Activated CD4-positive, alpha-beta T cell treated with anti-CD3 and anti-CD28 coated beads, Interleukin-2, amount 10 ng/mL, durations not matched to agents 24 days and 14 days (primary cell): ENCODE measurements at regions not wholly inside any gene's neighbourhood (a gene's known extent, or its start where the extent isn't known, plus 50 kb on each side); places are given as distances from the start of the nearest gene placed in this dataset.

Experiments used
- DNase-seq: peaks from one replicate; pipeline ENCODE4 v3.0.0; 2022
- H3K27ac Mint-ChIP-seq: one replicate; pipeline ENCODE4 v1.8.0; 2022; ENCODE audit warnings: mild to moderate bottlenecking, mixed read lengths
- H3K27me3 Mint-ChIP-seq: one replicate; pipeline ENCODE4 v1.8.0; 2022; ENCODE audit warnings: mixed read lengths
- H3K36me3 Mint-ChIP-seq: one replicate; pipeline ENCODE4 v1.8.0; 2022; ENCODE audit warnings: low read depth, mild to moderate bottlenecking, mixed read lengths
- H3K4me1 Mint-ChIP-seq: one replicate; pipeline ENCODE4 v1.8.0; 2021; ENCODE audit warnings: mixed read lengths
- H3K4me3 Mint-ChIP-seq: one replicate; pipeline ENCODE4 v1.8.0; 2022; ENCODE audit warnings: mild to moderate bottlenecking, moderate library complexity, mixed read lengths
- H3K9me3 Mint-ChIP-seq: one replicate; pipeline ENCODE4 v1.8.0; 2021; ENCODE audit warnings: mixed read lengths
- intact Hi-C: fragments of 100-400 bp; cut with micrococcal nuclease; formaldehyde crosslinking; loops from one replicate; pipeline ENCODE4 v1.15.1; 2023

DNA sequence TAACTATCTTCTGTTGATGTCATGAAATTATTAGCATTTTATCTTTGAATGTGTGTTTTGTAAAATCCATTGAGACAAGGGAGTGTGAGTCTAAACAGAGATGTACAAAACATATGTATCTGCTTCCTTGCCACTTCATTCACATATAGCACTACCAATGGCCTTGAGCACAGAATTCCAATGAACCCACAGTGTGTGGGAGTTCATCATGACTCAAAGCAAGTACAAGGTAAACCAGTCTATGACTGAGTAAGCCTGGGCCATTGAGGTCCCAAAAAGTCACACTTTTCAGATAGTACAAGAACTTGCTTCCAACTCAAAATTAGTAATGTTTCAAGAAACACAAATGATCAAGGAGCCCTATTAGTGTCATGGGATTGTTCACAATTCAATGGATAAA, 218.6 kb downstream of the MANEA start:
- no peaks in the 10 kb centered on the region for H3K27me3 Mint-ChIP-seq
- H3K36me3 Mint-ChIP-seq: no peaks in the 10 kb centered on the region
- intact Hi-C loops: no loop called here

DNA sequence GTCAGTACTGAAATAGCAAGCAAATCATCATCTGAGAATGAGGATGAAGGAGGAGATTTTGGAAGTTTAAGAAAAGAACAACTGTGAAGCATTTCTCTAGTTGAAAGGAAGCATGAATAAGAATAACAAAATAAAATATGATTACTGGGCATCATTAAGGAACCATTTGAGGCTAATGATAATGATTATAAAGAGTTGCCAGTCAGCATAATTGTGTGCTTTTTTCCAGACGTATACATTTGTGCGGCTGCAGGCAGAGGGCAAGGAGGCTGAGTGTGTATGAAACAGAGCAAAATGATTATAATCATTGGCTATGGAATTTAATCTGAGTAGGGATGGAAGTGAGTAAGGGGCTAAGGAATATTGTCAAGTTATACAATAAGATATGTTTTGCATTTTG, 218.7 kb upstream of the FUT9 start:
- DNase-seq: no peak
- no peaks in the 10 kb centered on the region for H3K36me3 Mint-ChIP-seq
- no peaks in the 10 kb centered on the region for H3K4me1 Mint-ChIP-seq
- H3K9me3 Mint-ChIP-seq: no peaks in the 10 kb centered on the region
- H3K27me3 Mint-ChIP-seq: no peaks in the 10 kb centered on the region
- intact Hi-C loops: no loop called here
- H3K4me3 Mint-ChIP-seq: no peak overlapping the region
- H3K27ac Mint-ChIP-seq: no peak overlapping the region

More for the DNA sequence above, 218.6 kb downstream of the MANEA start:
- H3K4me1 Mint-ChIP-seq: no peaks in the 10 kb centered on the region
- H3K4me3 Mint-ChIP-seq: no peak overlapping the region
- H3K9me3 Mint-ChIP-seq: no peaks in the 10 kb centered on the region
- H3K27ac Mint-ChIP-seq: no peak overlapping the region
- no peak for DNase-seq

DNA sequence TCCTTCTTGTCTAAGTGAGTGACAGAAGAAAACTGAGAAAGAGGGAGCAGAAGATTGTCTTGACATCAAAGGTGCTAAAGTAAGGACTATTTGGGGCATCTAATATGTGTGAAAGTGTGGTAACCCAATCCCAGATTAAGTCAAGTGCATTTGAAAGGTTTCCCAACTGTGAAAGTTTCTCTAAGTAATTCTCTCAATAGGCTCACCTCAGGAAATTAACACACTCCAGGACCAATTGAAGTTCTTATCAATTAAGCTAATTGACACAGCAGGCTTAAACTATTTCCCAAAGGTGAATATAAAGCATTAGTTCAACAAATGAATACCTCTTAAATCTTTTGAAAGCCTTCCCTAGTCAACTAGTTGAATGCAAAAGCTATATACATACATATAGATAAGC, 212.8 kb upstream of the FUT9 start:
- H3K36me3 Mint-ChIP-seq: no peaks in the 10 kb centered on the region
- intact Hi-C loops: no loop called here
- no peaks in the 10 kb centered on the region for H3K4me1 Mint-ChIP-seq
- no peak overlapping the region for H3K27ac Mint-ChIP-seq
- no peak overlapping the region for H3K4me3 Mint-ChIP-seq
- DNase-seq: no peak
- no peaks in the 10 kb centered on the region for H3K9me3 Mint-ChIP-seq
- no peaks in the 10 kb centered on the region for H3K27me3 Mint-ChIP-seq

GRCh38 chr6:95803889-95804288, 211.9 kb upstream of the FUT9 start:
- Mint-ChIP-seq H3K4me3 (no peak overlapping the region), H3K9me3 (no peaks in the 10 kb centered on the region), H3K36me3 (no peaks in the 10 kb centered on the region), H3K27me3 (no peaks in the 10 kb centered on the region), H3K27ac (no peak overlapping the region), H3K4me1 (no peaks in the 10 kb centered on the region)
- intact Hi-C loops: no loop called here
- DNase-seq: no peak

DNA sequence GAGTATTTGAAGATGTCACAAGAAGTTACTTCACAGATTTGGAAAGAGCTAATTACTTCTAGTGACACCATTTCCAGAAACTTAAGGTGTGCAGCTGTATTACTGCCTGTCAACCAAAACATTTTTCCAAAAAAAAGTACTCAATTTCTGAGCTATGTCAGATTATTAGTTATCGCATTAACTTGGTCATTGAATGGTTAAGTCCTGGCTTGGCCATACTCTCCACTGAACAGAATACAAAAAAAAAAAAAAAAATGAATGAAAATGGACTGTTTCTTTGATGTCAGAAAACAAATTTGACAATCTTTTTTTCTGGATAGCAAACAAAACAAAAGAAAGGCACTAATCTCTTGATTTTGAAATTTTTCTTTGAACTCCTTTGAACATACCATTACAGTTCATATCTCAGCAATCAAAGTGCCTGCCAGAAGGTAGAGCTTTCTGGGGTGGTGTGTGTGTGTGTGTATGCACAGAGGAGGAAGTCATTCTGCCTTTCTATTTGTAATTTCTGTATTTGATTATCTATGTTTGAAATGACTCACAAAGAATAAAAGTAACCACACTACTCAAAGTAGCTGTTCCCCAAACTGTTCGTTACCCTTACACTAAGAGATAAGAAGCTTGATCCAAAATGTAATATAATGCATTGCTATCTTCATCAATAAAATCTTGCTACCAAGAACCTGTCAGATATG, 210.8 kb upstream of the FUT9 start:
- Mint-ChIP-seq H3K4me1 (no peaks in the 10 kb centered on the region), H3K36me3 (no peaks in the 10 kb centered on the region), H3K4me3 (no peak overlapping the region), H3K27me3 (no peaks in the 10 kb centered on the region), H3K27ac (no peak overlapping the region), H3K9me3 (no peaks in the 10 kb centered on the region)
- DNase-seq: no peak
- intact Hi-C loops: no loop called here

- intact Hi-C loops: no loop called here
- no peaks in the 10 kb centered on the region for H3K4me1 Mint-ChIP-seq
- no peak overlapping the region for H3K4me3 Mint-ChIP-seq
- DNase-seq: no peak
- H3K27ac Mint-ChIP-seq: no peak overlapping the region
- H3K36me3 Mint-ChIP-seq: no peaks in the 10 kb centered on the region
- no peaks in the 10 kb centered on the region for H3K27me3 Mint-ChIP-seq
- no peaks in the 10 kb centered on the region for H3K9me3 Mint-ChIP-seq
Observed at GRCh38 chr6:95805699-95806098, 210.1 kb upstream of the FUT9 start.

DNA sequence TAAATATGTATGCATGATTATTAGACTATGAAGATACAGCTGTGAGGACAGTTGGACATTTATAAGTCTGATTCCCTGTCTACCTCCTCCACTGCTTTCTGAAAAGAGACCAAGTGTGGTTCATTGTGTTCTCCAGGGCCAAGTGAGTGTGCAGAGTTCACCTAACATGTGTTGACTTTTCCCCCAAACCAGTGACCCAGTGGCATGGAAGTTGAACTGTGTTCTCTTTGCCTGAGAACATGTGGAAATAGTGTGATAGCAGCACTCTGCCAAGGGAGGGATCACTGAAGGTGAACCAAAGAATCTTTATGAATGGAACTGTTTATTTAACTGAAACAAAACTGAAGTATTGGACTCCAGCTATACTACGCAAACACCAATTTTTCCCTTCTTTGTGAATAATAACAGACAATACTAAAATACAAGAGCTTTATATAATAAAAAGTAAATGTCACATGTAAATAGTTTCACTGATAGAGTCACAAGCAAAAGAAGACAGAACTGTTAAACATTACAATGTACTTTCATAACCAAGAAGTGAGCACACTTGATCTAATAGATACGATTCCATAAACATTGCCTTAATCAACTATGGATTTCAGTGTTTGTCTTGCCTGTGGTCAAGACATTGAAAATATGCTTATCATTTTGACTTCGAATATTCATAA, 200.3 kb upstream of the FUT9 start:
- Mint-ChIP-seq H3K27me3 (no peaks in the 10 kb centered on the region), H3K9me3 (no peaks in the 10 kb centered on the region), H3K4me1 (no peaks in the 10 kb centered on the region), H3K36me3 (no peaks in the 10 kb centered on the region), H3K27ac (no peak overlapping the region), H3K4me3 (no peak overlapping the region)
- DNase-seq: no peak
- intact Hi-C loops: no loop called here

DNA sequence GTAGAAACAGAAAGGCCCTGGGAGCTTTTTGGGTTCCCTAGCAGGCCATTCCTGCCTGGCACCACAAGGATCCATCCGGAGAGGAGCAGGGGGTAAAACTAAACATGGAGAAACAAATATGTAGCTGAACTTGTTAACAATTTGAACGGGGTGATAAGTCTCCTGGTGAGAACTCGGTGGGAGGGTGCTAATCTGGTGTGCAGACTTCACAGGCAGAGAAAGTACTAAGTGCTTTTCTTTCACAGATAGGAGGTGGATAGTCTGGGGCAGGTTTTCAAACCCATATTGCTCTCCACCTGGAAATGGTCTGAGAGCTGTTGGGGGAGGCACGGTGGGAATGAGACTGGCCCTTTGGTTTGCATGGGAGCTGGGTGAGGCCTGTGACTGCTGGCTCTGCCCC, 196.3 kb upstream of the FUT9 start:
- Mint-ChIP-seq H3K4me1 (no peaks in the 10 kb centered on the region), H3K4me3 (no peak overlapping the region), H3K9me3 (peaks cover 4% of the 10 kb centered on the region), H3K27ac (no peak overlapping the region), H3K27me3 (no peaks in the 10 kb centered on the region), H3K36me3 (no peaks in the 10 kb centered on the region)
- intact Hi-C loops: no loop called here
- no peak for DNase-seq

DNA sequence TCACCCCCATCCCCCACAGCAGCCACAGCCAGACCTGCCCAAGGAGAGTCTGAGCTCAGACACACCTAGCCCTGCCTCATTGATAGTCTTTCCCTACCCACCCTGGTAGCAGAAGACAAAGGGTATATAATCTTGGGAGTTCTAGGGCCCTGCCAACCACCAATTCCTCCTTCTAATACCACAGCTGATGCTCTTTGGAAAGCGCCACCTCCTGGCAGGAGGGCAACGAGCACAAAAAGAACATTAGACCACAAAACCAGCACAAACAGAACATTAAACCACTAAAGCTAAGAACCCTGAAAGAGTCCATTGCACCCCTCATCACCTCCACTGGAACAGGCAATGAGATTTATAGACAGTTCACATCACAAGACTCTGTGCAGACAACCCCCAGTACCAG, 195.8 kb upstream of the FUT9 start:
- intact Hi-C loops: no loop called here
- Mint-ChIP-seq H3K9me3 (peaks cover 4% of the 10 kb centered on the region), H3K36me3 (no peaks in the 10 kb centered on the region), H3K4me3 (no peak overlapping the region), H3K4me1 (no peaks in the 10 kb centered on the region), H3K27me3 (no peaks in the 10 kb centered on the region), H3K27ac (no peak overlapping the region)
- DNase-seq: no peak

GRCh38 chr6:95830859-95831557, 184.8 kb upstream of the FUT9 start:
- Mint-ChIP-seq H3K4me3 (no peak overlapping the region), H3K36me3 (no peaks in the 10 kb centered on the region)
- intact Hi-C loops: no loop called here

DNA sequence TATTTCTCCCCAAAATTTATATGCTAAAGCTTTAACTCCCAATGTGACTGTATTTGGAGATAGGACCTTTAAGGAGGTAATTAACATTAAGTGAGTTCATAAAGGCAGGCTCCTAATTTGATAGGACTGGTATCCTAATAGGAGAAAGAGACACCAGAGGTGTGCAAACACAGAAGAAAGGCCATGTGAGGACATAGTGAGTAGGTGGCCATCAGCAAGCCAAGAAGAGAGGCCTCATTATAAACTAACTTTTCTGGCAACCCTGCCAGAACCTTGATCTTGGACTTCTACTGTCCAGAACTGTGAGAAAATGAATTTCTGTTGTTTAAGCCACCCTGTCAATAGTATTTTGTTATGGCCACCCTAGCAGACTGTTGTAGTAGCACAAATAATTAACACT, 177.9 kb upstream of the FUT9 start:
- H3K27ac Mint-ChIP-seq: no peak overlapping the region
- intact Hi-C loops: no loop called here
- H3K4me3 Mint-ChIP-seq: no peak overlapping the region
- no peaks in the 10 kb centered on the region for H3K27me3 Mint-ChIP-seq
- H3K9me3 Mint-ChIP-seq: no peaks in the 10 kb centered on the region
- DNase-seq: no peak
- H3K36me3 Mint-ChIP-seq: no peaks in the 10 kb centered on the region
- no peaks in the 10 kb centered on the region for H3K4me1 Mint-ChIP-seq

More at GRCh38 chr6:95830859-95831557, 184.8 kb upstream of the FUT9 start:
- H3K9me3 Mint-ChIP-seq: no peaks in the 10 kb centered on the region
- no peak overlapping the region for H3K27ac Mint-ChIP-seq
- H3K4me1 Mint-ChIP-seq: no peaks in the 10 kb centered on the region
- DNase-seq: no peak
- H3K27me3 Mint-ChIP-seq: no peaks in the 10 kb centered on the region

GRCh38 chr6:95841560-95841959, 174.2 kb upstream of the FUT9 start:
- no peak overlapping the region for H3K27ac Mint-ChIP-seq
- intact Hi-C loops: no loop called here
- no peaks in the 10 kb centered on the region for H3K27me3 Mint-ChIP-seq
- no peaks in the 10 kb centered on the region for H3K36me3 Mint-ChIP-seq
- no peaks in the 10 kb centered on the region for H3K4me1 Mint-ChIP-seq
- H3K9me3 Mint-ChIP-seq: no peaks in the 10 kb centered on the region
- H3K4me3 Mint-ChIP-seq: no peak overlapping the region
- no peak for DNase-seq

GRCh38 chr6:95846652-95847051, 169.1 kb upstream of the FUT9 start:
- H3K4me3 Mint-ChIP-seq: no peak overlapping the region
- H3K27ac Mint-ChIP-seq: no peak overlapping the region
- intact Hi-C loops: no loop called here
- H3K4me1 Mint-ChIP-seq: no peaks in the 10 kb centered on the region
- H3K9me3 Mint-ChIP-seq: no peaks in the 10 kb centered on the region
- H3K27me3 Mint-ChIP-seq: no peaks in the 10 kb centered on the region
- no peaks in the 10 kb centered on the region for H3K36me3 Mint-ChIP-seq
- DNase-seq: no peak

- intact Hi-C loops: no loop called here
- H3K4me1 Mint-ChIP-seq: no peaks in the 10 kb centered on the region
- DNase-seq: no peak
- no peak overlapping the region for H3K4me3 Mint-ChIP-seq
- no peak overlapping the region for H3K27ac Mint-ChIP-seq
- H3K36me3 Mint-ChIP-seq: no peaks in the 10 kb centered on the region
- H3K9me3 Mint-ChIP-seq: no peaks in the 10 kb centered on the region
- no peaks in the 10 kb centered on the region for H3K27me3 Mint-ChIP-seq
Observed at GRCh38 chr6:95847061-95847460, 168.7 kb upstream of the FUT9 start.
